HepG2 (cell line): ENCODE measurements at regions not wholly inside any gene's neighbourhood (a gene's known extent, or its start where the extent isn't known, plus 50 kb on each side); places are given as distances from the start of the nearest gene placed in this dataset.

Experiments used
- ATAC-seq: fragments of 200-7000 bp; cut with Tn5 transposase; 3 replicates; pipeline ENCODE4 v1.9.1; 2020; ENCODE audit warnings: mild to moderate bottlenecking, moderate library complexity
- BruUV-seq: library from RNA; stranded (reverse); fragments of 400-500 nt; replicated peaks from 2 replicates; lab custom pipeline; 2021; lab: Mats Ljungman, UMichigan
- CTCF ChIA-PET: fragments of 300-600 bp; formaldehyde crosslinking; extraction: SDS; loops from one replicate; lab custom pipeline; 2021; ENCODE audit warnings: low total read pairs, inconsistent platforms, low intra/inter-chr PET ratio; lab: Yijun Ruan, JAX
- POLR2A ChIA-PET: fragments of 350-600 bp; sonication (Branson Sonifier 250); formaldehyde crosslinking; loops from one replicate; lab custom pipeline; 2020; ENCODE audit warnings: antibody characterized with exemption, inconsistent platforms; lab: Yijun Ruan, JAX
- DNase-seq: peaks from one replicate; pipeline ENCODE4 v3.0.0-alpha.2; 2015; ENCODE audit warnings: low spot score
- FAIRE-seq: peaks from 3 replicates; lab custom pipeline; 2011; peaks lifted over from hg19 to GRCh38; lab: Jason Lieb, UNC
- H2AFZ ChIP-seq: one replicate; pipeline ENCODE4 v1.6.1; 2011; ENCODE audit warnings: low read length, inconsistent platforms
- H3K27ac ChIP-seq: fragments of 300-600 bp; 3 replicates; pipeline ENCODE4 v1.8.0; 2011; ENCODE audit warnings: mixed run types, mild to moderate bottlenecking, mixed read lengths, low read length, inconsistent platforms; ENCODE audit not compliant: insufficient read depth; ENCODE audit errors: extremely low read length
- H3K27me3 ChIP-seq, 2 experiments: fragments of 200-600 bp in 1 of 2; 2 replicates in 1 of 2; 3 replicates in 1 of 2; pipeline versions ENCODE4 v1.6.0 to v1.8.0; 2011; ENCODE audit warnings: low read length in 2 of 2, mild to moderate bottlenecking in 2 of 2, moderate library complexity in 2 of 2, inconsistent platforms in 1 of 2; ENCODE audit not compliant: insufficient read depth in 2 of 2, control insufficient read depth in 1 of 2
- H3K36me3 ChIP-seq, 2 experiments: fragments of 200-600 bp in 1 of 2; replicated peaks in 1 of 2; 2 replicates in 1 of 2; 3 replicates in 1 of 2; pipeline versions ENCODE4 v1.5.1 to v1.8.0; 2011; ENCODE audit warnings: low read length in 2 of 2, inconsistent platforms in 1 of 2; ENCODE audit not compliant: insufficient read depth in 2 of 2, control insufficient read depth in 1 of 2
- H3K4me1 ChIP-seq: 2 replicates; pipeline ENCODE4 v1.5.1; 2012; ENCODE audit warnings: low read length, inconsistent platforms; ENCODE audit not compliant: insufficient read depth
- H3K4me2 ChIP-seq: 2 replicates; pipeline ENCODE4 v1.6.0; 2011; ENCODE audit warnings: low read depth, low read length, inconsistent platforms
- H3K4me3 ChIP-seq, 3 experiments: fragments of 200-600 bp in 1 of 3; sonication (generic), shearing (Covaris generic) in 1 of 3; replicated peaks in 1 of 3; 2 replicates each; pipeline ENCODE4 v1.5.1; 2011 to 2016; ENCODE audit warnings: low read length in 3 of 3, inconsistent platforms in 2 of 3, low read depth in 2 of 3, mild to moderate bottlenecking in 2 of 3, control low read depth in 1 of 3, mixed read lengths in 1 of 3; ENCODE audit not compliant: insufficient read depth in 1 of 3
- H3K79me2 ChIP-seq: one replicate; pipeline ENCODE4 v1.6.1; 2011; ENCODE audit warnings: low read length, inconsistent platforms; ENCODE audit not compliant: insufficient read depth
- H3K9ac ChIP-seq: 2 replicates; pipeline ENCODE4 v1.6.0; 2011; ENCODE audit warnings: mild to moderate bottlenecking, low read depth, low read length, inconsistent platforms; ENCODE audit not compliant: insufficient read depth
- H3K9me3 ChIP-seq: 2 replicates; pipeline ENCODE4 v1.5.1; 2012; ENCODE audit warnings: mild to moderate bottlenecking, low read length
- H4K20me1 ChIP-seq: 2 replicates; pipeline ENCODE4 v1.6.0; 2011; ENCODE audit warnings: inconsistent platforms, mild to moderate bottlenecking, low read length, moderate library complexity; ENCODE audit not compliant: insufficient read depth
- FOXO1 ChIP-seq: sonication (generic); formaldehyde crosslinking; IDR thresholded peaks from 2 replicates; pipeline ENCODE4 v1.4.0; 2020; ENCODE audit warnings: missing genetic modification reagents
- NFRKB ChIP-seq: fragments of 450-650 bp; IDR thresholded peaks from 2 replicates; pipeline ENCODE4 v1.6.1; 2017
- SOX13 ChIP-seq, 3 experiments: fragments of 450-650 bp in 1 of 3; sonication (generic) in 1 of 3; formaldehyde crosslinking in 1 of 3; IDR thresholded peaks in 2 of 3; conservative IDR thresholded peaks in 1 of 3; 2 replicates each; pipeline versions ENCODE4 v1.5.0 to v1.6.1; 2016 to 2020; ENCODE audit warnings: antibody characterized with exemption in 1 of 3, mild to moderate bottlenecking in 1 of 3, missing compliant biosample characterization in 1 of 3, missing genetic modification reagents in 1 of 3, moderate library complexity in 1 of 3
- SRY ChIP-seq: sonication (generic); formaldehyde crosslinking; IDR thresholded peaks from 2 replicates; pipeline ENCODE4 v1.8.0; 2022; ENCODE audit warnings: mild to moderate bottlenecking, missing genetic modification reagents
- TBX2 ChIP-seq: sonication (generic); formaldehyde crosslinking; IDR thresholded peaks from 2 replicates; pipeline ENCODE4 v1.5.0; 2020; ENCODE audit warnings: missing genetic modification reagents, mild to moderate bottlenecking, borderline replicate concordance
- ZNF232 ChIP-seq: sonication (generic); formaldehyde crosslinking; IDR thresholded peaks from 2 replicates; pipeline ENCODE4 v1.4.0; 2020; ENCODE audit warnings: missing genetic modification reagents, borderline replicate concordance
- ZNF235 ChIP-seq: sonication (generic); formaldehyde crosslinking; IDR thresholded peaks from 2 replicates; pipeline ENCODE4 v1.8.1; 2023; ENCODE audit warnings: mild to moderate bottlenecking, missing genetic modification reagents, borderline replicate concordance
- ZNF382 ChIP-seq: sonication (generic); formaldehyde crosslinking; IDR thresholded peaks from 2 replicates; pipeline ENCODE4 v1.5.0; 2020; ENCODE audit warnings: missing genetic modification reagents, mild to moderate bottlenecking, borderline replicate concordance
- ZNF446 ChIP-seq: sonication (generic); formaldehyde crosslinking; IDR thresholded peaks from 2 replicates; pipeline ENCODE4 v1.5.0; 2020; ENCODE audit warnings: mild to moderate bottlenecking, missing genetic modification reagents
- ZNF713 ChIP-seq: sonication (generic); formaldehyde crosslinking; IDR thresholded peaks from 2 replicates; pipeline ENCODE4 v1.4.0; 2020; ENCODE audit warnings: mild to moderate bottlenecking, missing genetic modification reagents
- WGBS: methylation state at CpG from one replicate; pipeline ENCODE4 v1.1.6; 2017; ENCODE audit warnings: low lambda C conversion rate; 5-methylcytosine and 5-hydroxymethylcytosine counted together
- in situ Hi-C: cut with HindIII; loops from 2 replicates; pipeline ENCODE4 v1.10.0; 2017; ENCODE audit warnings: low pct_unique_long_range_greater_than_20kb; ENCODE audit not compliant: extremely low pct_ligation_motif_present
- intact Hi-C: fragments of 100-400 bp; cut with micrococcal nuclease; formaldehyde crosslinking; loops from one replicate; pipeline ENCODE4 v1.10.0; 2022; ENCODE audit not compliant: unreplicated experiment
- TF ChIP-seq, protein P1 (sequence below): fragments of 450-650 bp; IDR thresholded peaks from 2 replicates; pipeline ENCODE4 v1.6.1; 2017
- TF ChIP-seq, protein P2 (sequence below): sonication (generic); formaldehyde crosslinking; IDR thresholded peaks from 2 replicates; pipeline ENCODE4 v1.4.0; 2020; ENCODE audit warnings: missing genetic modification reagents

DNA sequence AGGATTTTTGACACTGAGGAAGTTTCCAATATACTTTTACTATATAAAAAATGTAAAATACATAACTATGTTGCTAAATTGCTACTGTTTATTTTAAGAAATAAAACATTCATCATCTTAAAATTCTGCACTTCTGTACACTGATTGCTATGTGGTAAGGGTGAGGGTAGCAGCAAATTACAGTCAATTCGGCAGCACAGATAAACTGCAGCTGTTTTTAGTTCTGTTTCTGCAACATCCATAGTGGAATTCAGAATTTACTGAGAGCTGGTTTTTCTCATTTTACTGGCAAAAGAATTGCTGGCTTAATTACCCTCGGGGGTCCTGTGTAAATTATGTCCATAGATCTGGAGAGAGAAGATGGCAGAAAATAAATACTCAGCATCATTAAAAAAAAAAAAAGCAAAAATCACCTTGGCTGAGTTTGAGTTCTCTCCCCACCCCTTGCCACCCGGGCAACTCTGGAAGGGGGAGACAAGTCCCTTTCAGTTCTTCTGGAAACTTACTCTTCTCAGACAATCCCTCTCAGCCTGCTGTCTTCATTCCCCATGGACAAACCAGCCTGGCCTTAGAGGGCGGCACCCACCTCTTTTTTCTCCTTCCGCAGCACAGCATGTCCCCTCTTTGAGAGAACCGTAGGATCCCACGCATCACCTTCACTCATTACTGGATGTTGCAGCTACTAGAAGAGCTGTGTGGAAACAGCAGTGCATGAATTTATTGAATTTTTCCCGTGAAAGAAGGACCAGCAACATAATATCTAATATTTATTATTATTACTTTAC lies 501.1 kb upstream of the CELF2 start:
- CTCF ChIA-PET, result no interaction called here
- Histone ChIP-seq H3K27me3 (no peaks in the 10 kb centered on the region), H2AFZ (no peak overlapping the region), H3K4me1 (no peaks in the 10 kb centered on the region), H3K4me3 (no peak overlapping the region), H3K9ac (no peak overlapping the region), H3K9me3 (peaks cover 66% of the 10 kb centered on the region)
- DNase-seq, result no peak
- BruUV-seq, result no TSS peak
- in situ Hi-C loops, result no loop called here
- TF ChIP-seq SRY, result no peak
- no peak for TF ChIP-seq ZNF446 (CRISPR knock-in tag)
- no peak for TF ChIP-seq ZNF232 (CRISPR knock-in tag)
- TF ChIP-seq, all 625 proteins: peak for 0
- Histone ChIP-seq H3K27ac (no peak overlapping the region), H3K79me2 (no peaks in the 10 kb centered on the region), H4K20me1 (no peaks in the 10 kb centered on the region), H3K4me2 (no peak overlapping the region), H3K36me3 (no peaks in the 10 kb centered on the region)
- POLR2A ChIA-PET, result no interaction called here
- FAIRE-seq (no peak), ATAC-seq (no peak)
- intact Hi-C loops, result no loop called here
- 12% methylated on average over 8 of the region's 8 CpGs for WGBS

DNA sequence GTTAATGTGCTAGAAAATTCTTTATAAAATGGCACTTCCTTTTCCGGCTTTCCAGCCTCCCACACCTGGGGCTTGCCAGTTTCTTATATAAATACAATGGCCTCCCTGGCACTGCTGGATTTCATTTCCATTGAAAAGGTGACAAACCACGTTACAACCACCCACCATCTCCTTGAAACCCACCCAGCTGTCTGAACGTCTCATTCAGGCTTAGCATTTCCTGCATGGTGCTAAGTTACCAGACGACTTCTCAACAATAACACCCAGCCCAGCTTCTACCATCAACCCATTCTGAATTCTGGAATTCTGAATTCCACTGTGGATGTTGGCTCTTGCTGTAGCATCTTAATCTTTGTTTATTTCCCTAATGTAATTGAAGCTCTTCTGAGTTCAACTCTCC lies 499.8 kb upstream of the CELF2 start:
- Histone ChIP-seq H4K20me1 (no peaks in the 10 kb centered on the region), H3K9ac (no peak overlapping the region), H3K27me3 (no peaks in the 10 kb centered on the region), H3K4me2 (no peak overlapping the region), H3K9me3 (peaks cover 65% of the 10 kb centered on the region), H3K36me3 (no peaks in the 10 kb centered on the region), H3K4me1 (no peaks in the 10 kb centered on the region), H3K27ac (no peak overlapping the region), H2AFZ (no peak overlapping the region), H3K4me3 (no peak overlapping the region), H3K79me2 (no peaks in the 10 kb centered on the region)
- ATAC-seq (no peak), FAIRE-seq (no peak), DNase-seq (no peak)
- no TSS peak for BruUV-seq
- WGBS, result 2% methylated on average over 4 of the region's 4 CpGs
- ChIA-PET POLR2A (no interaction called here), CTCF (no interaction called here)
- in situ Hi-C loops, result no loop called here
- intact Hi-C loops, result no loop called here
- no peak for TF ChIP-seq SOX13 (IDR thresholded peaks at IDR 0.05)
- no peak for TF ChIP-seq SOX13 (CRISPR knock-in tag; conservative IDR thresholded peaks at IDR 0.05 in 1 of 2, IDR thresholded peaks at IDR 0.05 in 1 of 2)
- TF ChIP-seq TBX2 (CRISPR knock-in tag), result no peak
- TF ChIP-seq NFRKB, result no peak
- no peak for TF ChIP-seq FOXO1
- no peak for TF ChIP-seq ZNF713
- TF ChIP-seq, protein P1, sequence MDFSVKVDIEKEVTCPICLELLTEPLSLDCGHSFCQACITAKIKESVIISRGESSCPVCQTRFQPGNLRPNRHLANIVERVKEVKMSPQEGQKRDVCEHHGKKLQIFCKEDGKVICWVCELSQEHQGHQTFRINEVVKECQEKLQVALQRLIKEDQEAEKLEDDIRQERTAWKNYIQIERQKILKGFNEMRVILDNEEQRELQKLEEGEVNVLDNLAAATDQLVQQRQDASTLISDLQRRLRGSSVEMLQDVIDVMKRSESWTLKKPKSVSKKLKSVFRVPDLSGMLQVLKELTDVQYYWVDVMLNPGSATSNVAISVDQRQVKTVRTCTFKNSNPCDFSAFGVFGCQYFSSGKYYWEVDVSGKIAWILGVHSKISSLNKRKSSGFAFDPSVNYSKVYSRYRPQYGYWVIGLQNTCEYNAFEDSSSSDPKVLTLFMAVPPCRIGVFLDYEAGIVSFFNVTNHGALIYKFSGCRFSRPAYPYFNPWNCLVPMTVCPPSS, result no peak
- TF ChIP-seq ZNF235 (CRISPR knock-in tag), result no peak
- TF ChIP-seq ZNF382 (CRISPR knock-in tag), result no peak
- TF ChIP-seq, protein P2, sequence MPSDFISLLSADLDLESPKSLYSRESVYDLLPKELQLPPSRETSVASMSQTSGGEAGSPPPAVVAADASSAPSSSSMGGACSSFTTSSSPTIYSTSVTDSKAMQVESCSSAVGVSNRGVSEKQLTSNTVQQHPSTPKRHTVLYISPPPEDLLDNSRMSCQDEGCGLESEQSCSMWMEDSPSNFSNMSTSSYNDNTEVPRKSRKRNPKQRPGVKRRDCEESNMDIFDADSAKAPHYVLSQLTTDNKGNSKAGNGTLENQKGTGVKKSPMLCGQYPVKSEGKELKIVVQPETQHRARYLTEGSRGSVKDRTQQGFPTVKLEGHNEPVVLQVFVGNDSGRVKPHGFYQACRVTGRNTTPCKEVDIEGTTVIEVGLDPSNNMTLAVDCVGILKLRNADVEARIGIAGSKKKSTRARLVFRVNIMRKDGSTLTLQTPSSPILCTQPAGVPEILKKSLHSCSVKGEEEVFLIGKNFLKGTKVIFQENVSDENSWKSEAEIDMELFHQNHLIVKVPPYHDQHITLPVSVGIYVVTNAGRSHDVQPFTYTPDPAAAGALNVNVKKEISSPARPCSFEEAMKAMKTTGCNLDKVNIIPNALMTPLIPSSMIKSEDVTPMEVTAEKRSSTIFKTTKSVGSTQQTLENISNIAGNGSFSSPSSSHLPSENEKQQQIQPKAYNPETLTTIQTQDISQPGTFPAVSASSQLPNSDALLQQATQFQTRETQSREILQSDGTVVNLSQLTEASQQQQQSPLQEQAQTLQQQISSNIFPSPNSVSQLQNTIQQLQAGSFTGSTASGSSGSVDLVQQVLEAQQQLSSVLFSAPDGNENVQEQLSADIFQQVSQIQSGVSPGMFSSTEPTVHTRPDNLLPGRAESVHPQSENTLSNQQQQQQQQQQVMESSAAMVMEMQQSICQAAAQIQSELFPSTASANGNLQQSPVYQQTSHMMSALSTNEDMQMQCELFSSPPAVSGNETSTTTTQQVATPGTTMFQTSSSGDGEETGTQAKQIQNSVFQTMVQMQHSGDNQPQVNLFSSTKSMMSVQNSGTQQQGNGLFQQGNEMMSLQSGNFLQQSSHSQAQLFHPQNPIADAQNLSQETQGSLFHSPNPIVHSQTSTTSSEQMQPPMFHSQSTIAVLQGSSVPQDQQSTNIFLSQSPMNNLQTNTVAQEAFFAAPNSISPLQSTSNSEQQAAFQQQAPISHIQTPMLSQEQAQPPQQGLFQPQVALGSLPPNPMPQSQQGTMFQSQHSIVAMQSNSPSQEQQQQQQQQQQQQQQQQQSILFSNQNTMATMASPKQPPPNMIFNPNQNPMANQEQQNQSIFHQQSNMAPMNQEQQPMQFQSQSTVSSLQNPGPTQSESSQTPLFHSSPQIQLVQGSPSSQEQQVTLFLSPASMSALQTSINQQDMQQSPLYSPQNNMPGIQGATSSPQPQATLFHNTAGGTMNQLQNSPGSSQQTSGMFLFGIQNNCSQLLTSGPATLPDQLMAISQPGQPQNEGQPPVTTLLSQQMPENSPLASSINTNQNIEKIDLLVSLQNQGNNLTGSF (CRISPR knock-in tag), result no peak
